MM.1S (cell line): ENCODE measurements at regions not wholly inside any gene's neighbourhood (a gene's known extent, or its start where the extent isn't known, plus 50 kb on each side); places are given as distances from the start of the nearest gene placed in this dataset.
A peak's percentile ranks its signal among the peaks of the same experiment; 100 is the strongest.

Experiments used
- DNase-seq: peaks from one replicate; pipeline ENCODE4 v3.0.0-alpha.2; 2015
- H2AFZ ChIP-seq: fragments of 300-600 bp; sonication (generic); 2 replicates; pipeline ENCODE4 v1.6.0; 2016; ENCODE audit warnings: antibody characterized with exemption, low read length
- H3F3A ChIP-seq: fragments of 300-600 bp; sonication (generic); 2 replicates; pipeline ENCODE4 v1.6.1; 2016; ENCODE audit warnings: mild to moderate bottlenecking, antibody characterized with exemption, low read length, moderate library complexity, mixed read lengths; ENCODE audit not compliant: insufficient read depth
- H3K27ac ChIP-seq: fragments of 300-600 bp; sonication (generic); 2 replicates; pipeline ENCODE4 v1.5.1; 2016; ENCODE audit warnings: mild to moderate bottlenecking, low read length
- H3K27me3 ChIP-seq: fragments of 300-600 bp; sonication (generic); replicated peaks from 2 replicates; pipeline ENCODE4 v1.6.0; 2016; ENCODE audit warnings: low read length; ENCODE audit not compliant: insufficient read depth
- H3K36me3 ChIP-seq: fragments of 300-600 bp; sonication (generic); replicated peaks from 2 replicates; pipeline ENCODE4 v1.6.1; 2016; ENCODE audit warnings: mild to moderate bottlenecking, low read length, mixed read lengths; ENCODE audit not compliant: insufficient read depth
- H3K4me1 ChIP-seq: fragments of 300-600 bp; sonication (generic); 2 replicates; pipeline ENCODE4 v1.6.1; 2016; ENCODE audit warnings: low read length, mixed read lengths
- H3K4me2 ChIP-seq: fragments of 300-600 bp; sonication (generic); 2 replicates; pipeline ENCODE4 v1.6.0; 2016; ENCODE audit warnings: low read depth, low read length
- H3K4me3 ChIP-seq: fragments of 300-600 bp; sonication (generic); 2 replicates; pipeline ENCODE4 v1.5.1; 2016; ENCODE audit warnings: low read length, mixed read lengths
- H3K79me2 ChIP-seq: fragments of 300-600 bp; sonication (generic); 2 replicates; pipeline ENCODE4 v1.6.1; 2016; ENCODE audit warnings: mixed run types, low read length, mixed read lengths
- H3K9ac ChIP-seq: fragments of 300-600 bp; sonication (generic); 2 replicates; pipeline ENCODE4 v1.6.1; 2016; ENCODE audit warnings: low read length, mixed read lengths
- H3K9me2 ChIP-seq: fragments of 300-600 bp; sonication (generic); replicated peaks from 2 replicates; pipeline ENCODE4 v1.6.1; 2016; ENCODE audit warnings: mild to moderate bottlenecking, low read length, mixed read lengths; ENCODE audit not compliant: insufficient read depth
- H3K9me3 ChIP-seq: fragments of 300-600 bp; sonication (generic); replicated peaks from 2 replicates; pipeline ENCODE4 v1.6.1; 2016; ENCODE audit warnings: mild to moderate bottlenecking, low read length, mixed read lengths; ENCODE audit not compliant: insufficient read depth
- H4K20me1 ChIP-seq: fragments of 300-600 bp; sonication (generic); 2 replicates; pipeline ENCODE4 v1.6.1; 2016; ENCODE audit warnings: mild to moderate bottlenecking, low read length, moderate library complexity, mixed read lengths; ENCODE audit not compliant: insufficient read depth
- CTCF ChIP-seq: fragments of 300-600 bp; sonication (generic); IDR thresholded peaks from 2 replicates; pipeline ENCODE4 v1.5.1; 2016; ENCODE audit warnings: antibody characterized with exemption, low read length, mixed read lengths
- EZH2 ChIP-seq: fragments of 300-600 bp; sonication (generic); optimal IDR thresholded peaks from 2 replicates; pipeline ENCODE3; 2017; ENCODE audit warnings: low read depth, mild to moderate bottlenecking, antibody characterized with exemption, low read length, mixed read lengths
- EZH2phosphoT487 ChIP-seq: fragments of 300-600 bp; sonication (generic); IDR thresholded peaks from 2 replicates; pipeline ENCODE4 v1.6.1; 2018; ENCODE audit warnings: antibody characterized with exemption, low read length

- Histone ChIP-seq H3K4me3 (no peak overlapping the region), H3K9me2 (no peaks in the 10 kb centered on the region), H3K27ac (peak overlapping the region; percentile 10; the same call in 1 of the 2 replicates), H3K27me3 (no peaks in the 10 kb centered on the region), H4K20me1 (no peaks in the 10 kb centered on the region), H2AFZ (no peak overlapping the region; the same call in 1 of the 2 replicates), H3K4me2 (no peak overlapping the region), H3K36me3 (no peaks in the 10 kb centered on the region), H3K9ac (no peak overlapping the region), H3F3A (no peaks in the 10 kb centered on the region), H3K4me1 (peaks cover 26% of the 10 kb centered on the region), H3K9me3 (no peaks in the 10 kb centered on the region), H3K79me2 (no peaks in the 10 kb centered on the region)
- TF ChIP-seq EZH2 (no peak), CTCF (no peak), EZH2phosphoT487 (no peak)
- peak; percentile 7 for DNase-seq
These were observed 163.4 kb downstream of the ADAMTS15 start for GRCh38 chr11:130611791-130612251.

DNA sequence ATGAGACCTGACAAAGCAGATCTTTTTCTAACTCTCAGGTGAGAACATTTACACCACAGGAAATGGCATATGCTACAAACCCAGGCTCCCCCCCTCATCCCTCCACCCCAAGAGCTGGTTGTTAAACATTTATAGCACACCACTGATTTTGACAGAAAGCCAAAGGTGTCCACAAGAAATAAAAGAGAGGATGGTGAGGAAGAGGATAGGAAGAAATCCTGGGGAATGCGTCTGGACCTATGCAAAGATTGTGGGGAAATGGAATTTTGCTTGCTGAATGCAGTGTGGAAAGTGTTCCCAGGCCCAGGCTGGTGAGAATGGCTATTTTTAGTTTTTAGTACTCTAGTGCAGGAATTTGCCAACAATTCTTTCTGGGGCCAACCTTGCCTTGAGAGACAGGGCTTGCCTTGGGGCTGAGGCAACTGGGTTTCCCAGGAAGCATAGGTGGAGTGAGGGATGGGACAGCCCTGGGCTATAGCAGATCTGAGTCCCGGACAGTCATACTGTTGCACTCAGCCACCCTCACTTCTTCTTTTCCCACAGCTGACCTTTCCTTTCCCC is 163.9 kb downstream of the ADAMTS15 start:
- H3K9ac ChIP-seq: no peak overlapping the region
- H3K4me3 ChIP-seq: no peak overlapping the region
- H3K27me3 ChIP-seq: no peaks in the 10 kb centered on the region
- H3K36me3 ChIP-seq: no peaks in the 10 kb centered on the region
- no peaks in the 10 kb centered on the region for H3F3A ChIP-seq
- peak; percentile 62 for DNase-seq
- 0 out of 2 replicates have a peak overlapping the region, but pooled peaks have one; percentile 3 for H3K4me2 ChIP-seq
- TF ChIP-seq CTCF: no peak
- TF ChIP-seq EZH2: no peak
- TF ChIP-seq EZH2phosphoT487: no peak
- H3K9me3 ChIP-seq: no peaks in the 10 kb centered on the region
- no peak overlapping the region for H2AFZ ChIP-seq
- H3K4me1 ChIP-seq: peaks cover 26% of the 10 kb centered on the region
- peak overlapping the region; percentile 10; the same call in 1 of the 2 replicates for H3K27ac ChIP-seq
- H3K79me2 ChIP-seq: no peaks in the 10 kb centered on the region
- H4K20me1 ChIP-seq: no peaks in the 10 kb centered on the region
- no peaks in the 10 kb centered on the region for H3K9me2 ChIP-seq

- no peak for TF ChIP-seq CTCF
- no peak for TF ChIP-seq EZH2phosphoT487
- no peak for TF ChIP-seq EZH2
- no peak overlapping the region for H3K9ac ChIP-seq
- H4K20me1 ChIP-seq: no peaks in the 10 kb centered on the region
- H3F3A ChIP-seq: no peaks in the 10 kb centered on the region
- no peak overlapping the region for H2AFZ ChIP-seq
- H3K4me1 ChIP-seq: peaks cover 26% of the 10 kb centered on the region
- H3K36me3 ChIP-seq: no peaks in the 10 kb centered on the region
- H3K9me3 ChIP-seq: no peaks in the 10 kb centered on the region
- no peaks in the 10 kb centered on the region for H3K9me2 ChIP-seq
- H3K27ac ChIP-seq: no peak overlapping the region
- H3K27me3 ChIP-seq: no peaks in the 10 kb centered on the region
- no peak for DNase-seq
- H3K4me2 ChIP-seq: no peak overlapping the region
- H3K79me2 ChIP-seq: no peaks in the 10 kb centered on the region
- no peak overlapping the region for H3K4me3 ChIP-seq
These were observed 165.0 kb downstream of the ADAMTS15 start for GRCh38 chr11:130613396-130613795.
